GM23338 (cell line): ENCODE measurements at regions not wholly inside any gene's neighbourhood (a gene's known extent, or its start where the extent isn't known, plus 50 kb on each side); places are given as distances from the start of the nearest gene placed in this dataset.

ENCODE experiments used
- EZH2 ChIP-seq: fragments of 200-600 bp; sonication (generic); IDR thresholded peaks from one replicate; pipeline ENCODE4 v1.8.0; 2017; ENCODE audit warnings: antibody characterized with exemption, mild to moderate bottlenecking, low read depth; ENCODE audit not compliant: unreplicated experiment
- TF ChIP-seq, protein P1 (sequence below), 2 experiments: fragments of 200-600 bp in 1 of 2; sonication (generic) in 1 of 2; conservative IDR thresholded peaks; 2 replicates each; pipeline versions ENCODE4 v1.5.1 to v1.6.1; 2016 to 2017; ENCODE audit warnings: antibody characterized with exemption in 2 of 2, low read depth in 2 of 2, mild to moderate bottlenecking in 2 of 2, moderate library complexity in 1 of 2

DNA sequence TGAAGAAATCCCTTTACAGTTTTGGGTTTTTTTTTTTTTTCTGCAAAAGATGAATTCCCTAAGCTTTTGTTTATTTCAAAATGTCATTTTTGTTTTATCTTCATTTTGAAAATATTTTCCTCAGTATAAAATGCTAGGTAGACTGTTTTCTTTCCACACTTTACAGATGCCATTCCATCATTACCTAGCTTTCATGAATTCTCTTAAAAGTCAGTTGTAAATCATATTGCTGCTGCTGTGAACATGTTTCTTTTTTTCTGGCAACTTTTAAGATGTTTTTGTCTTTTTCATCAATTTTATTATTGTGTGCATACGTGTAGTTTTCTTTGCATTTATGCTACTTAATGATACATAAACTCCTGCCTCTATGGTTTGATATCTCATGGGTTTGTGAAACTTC lies 168.3 kb downstream of the FAXC start:
- TF ChIP-seq, protein P1, sequence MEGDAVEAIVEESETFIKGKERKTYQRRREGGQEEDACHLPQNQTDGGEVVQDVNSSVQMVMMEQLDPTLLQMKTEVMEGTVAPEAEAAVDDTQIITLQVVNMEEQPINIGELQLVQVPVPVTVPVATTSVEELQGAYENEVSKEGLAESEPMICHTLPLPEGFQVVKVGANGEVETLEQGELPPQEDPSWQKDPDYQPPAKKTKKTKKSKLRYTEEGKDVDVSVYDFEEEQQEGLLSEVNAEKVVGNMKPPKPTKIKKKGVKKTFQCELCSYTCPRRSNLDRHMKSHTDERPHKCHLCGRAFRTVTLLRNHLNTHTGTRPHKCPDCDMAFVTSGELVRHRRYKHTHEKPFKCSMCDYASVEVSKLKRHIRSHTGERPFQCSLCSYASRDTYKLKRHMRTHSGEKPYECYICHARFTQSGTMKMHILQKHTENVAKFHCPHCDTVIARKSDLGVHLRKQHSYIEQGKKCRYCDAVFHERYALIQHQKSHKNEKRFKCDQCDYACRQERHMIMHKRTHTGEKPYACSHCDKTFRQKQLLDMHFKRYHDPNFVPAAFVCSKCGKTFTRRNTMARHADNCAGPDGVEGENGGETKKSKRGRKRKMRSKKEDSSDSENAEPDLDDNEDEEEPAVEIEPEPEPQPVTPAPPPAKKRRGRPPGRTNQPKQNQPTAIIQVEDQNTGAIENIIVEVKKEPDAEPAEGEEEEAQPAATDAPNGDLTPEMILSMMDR (conservative IDR thresholded peaks at IDR 0.05; ENCODE audit: low read depth in 2 of 2), result no peak
- TF ChIP-seq EZH2, result no peak
